GM21515 (cell line): ENCODE measurements at regions not wholly inside any gene's neighbourhood (a gene's known extent, or its start where the extent isn't known, plus 50 kb on each side); places are given as distances from the start of the nearest gene placed in this dataset.
"Not testable (repeated sequence)": the region's sequence is repeated elsewhere in the genome, so short reads cannot be mapped to it uniquely, and the experiment has no call there.

Experiments used
- ATAC-seq: cut with Tn5 transposase; IDR thresholded peaks from one replicate; pipeline ENCODE4 v1.9.1; 2021; ENCODE audit not compliant: unreplicated experiment

DNA sequence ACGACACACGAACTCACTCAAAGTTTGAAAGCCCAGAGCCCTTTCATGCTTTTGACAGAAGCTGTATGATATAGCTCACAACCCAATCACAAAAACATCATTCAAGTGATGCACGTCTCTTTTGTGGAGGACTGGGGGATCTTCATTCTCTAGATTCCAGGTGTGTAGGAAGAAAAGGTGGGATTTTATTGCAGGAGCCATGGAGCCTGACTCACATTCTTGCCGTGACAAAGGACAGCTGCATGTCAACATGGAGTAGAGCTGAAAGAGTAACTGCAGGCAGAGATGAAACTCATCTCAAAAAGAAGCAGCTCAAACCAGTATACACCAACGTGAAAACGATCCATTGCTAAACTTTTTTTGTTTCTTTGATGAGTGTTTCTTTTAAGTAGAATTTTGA is 50.9 kb upstream of the PDE1A start:
- no peak for ATAC-seq

DNA sequence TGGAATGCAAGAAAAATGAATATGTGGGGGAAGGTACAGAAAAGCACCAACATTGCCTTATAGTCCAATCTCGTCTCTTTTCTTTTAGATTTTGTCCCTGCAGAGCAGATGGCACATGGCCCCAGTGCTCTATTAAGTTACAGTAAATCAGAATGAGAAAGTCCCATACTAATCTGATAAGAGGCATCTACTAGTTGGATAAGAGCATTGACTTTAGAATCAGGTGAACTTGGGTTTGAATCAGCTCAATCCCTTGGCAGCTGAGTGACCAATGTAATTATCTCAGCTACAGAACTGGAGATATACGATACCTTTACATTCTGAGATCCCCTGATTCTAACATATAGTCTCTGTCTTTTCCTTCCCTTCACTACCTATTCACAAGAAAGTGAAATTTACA is 54.8 kb upstream of the PDE1A start:
- ATAC-seq: no peak

DNA sequence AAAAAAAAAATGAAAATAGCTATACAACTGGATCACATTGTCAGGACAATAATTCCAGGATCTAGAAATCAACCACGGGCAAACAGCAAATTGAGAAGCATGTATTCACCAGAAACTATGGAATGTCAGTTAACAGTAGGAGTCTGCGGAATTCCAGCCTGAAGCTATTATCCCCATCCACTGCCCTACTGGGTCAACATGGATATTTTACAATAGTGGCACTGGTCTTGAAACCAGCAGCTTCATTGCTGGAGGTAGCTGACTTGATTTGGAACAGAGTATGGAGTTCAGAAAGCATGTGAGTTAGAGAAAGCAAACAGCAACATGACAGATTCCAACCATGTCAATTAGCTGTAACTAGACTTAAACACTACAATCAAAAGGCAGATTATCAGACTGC is 55.7 kb upstream of the PDE1A start:
- no peak for ATAC-seq

DNA sequence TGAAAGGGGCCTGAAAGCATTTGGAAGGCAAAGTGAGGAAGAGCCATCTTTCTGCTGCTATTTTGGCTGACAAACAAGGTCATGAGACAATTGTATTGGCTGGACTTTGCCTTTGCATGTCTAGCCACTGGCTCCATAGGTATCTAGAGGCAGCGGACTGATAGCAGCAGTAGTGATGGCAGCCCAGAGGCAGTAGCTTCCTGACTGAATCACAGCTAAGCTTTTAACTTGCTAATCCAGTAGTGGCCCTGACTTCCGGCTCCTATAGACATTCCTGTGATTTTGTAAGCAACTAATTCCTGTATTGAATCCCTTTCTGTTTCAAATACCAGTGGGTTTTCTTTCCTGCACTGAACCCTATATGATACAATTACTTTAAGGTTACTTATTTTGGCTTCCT is 69.8 kb upstream of the PDE1A start:
- no peak for ATAC-seq

DNA sequence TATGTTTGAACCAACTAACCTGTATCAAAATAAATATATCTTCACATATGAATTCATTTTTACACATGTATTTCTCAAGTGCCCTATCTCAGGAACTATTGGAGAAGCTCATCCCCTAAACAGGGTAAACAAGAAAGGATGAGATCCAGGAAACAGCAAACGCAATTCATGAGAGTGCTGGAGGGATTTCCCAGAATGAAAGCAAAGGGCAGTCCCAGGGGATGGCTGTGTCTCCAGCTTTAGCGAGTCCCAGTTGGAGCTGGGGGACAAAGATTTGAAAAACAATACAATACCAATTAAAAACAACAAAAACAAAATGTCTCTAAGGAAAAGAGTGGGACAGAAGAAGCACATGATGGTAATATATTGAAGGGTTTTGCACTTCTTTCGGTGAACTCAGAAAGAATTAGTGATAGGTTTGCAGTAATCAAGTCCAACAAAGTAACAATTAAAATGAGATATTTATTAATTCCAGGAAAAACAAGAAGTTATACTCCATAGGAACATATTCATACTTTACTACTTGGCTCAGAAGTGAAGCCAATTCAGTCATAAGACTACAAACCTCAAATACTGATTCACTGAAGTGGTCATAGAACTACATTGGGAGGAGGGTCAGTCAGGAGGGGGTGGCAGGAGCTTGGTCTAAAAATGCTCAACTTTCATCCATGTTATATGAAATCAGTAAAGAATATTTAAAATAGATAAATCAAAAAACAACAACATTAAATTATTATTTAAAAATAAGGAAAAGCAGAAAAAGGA is 73.1 kb upstream of the PDE1A start:
- ATAC-seq: no peak

DNA sequence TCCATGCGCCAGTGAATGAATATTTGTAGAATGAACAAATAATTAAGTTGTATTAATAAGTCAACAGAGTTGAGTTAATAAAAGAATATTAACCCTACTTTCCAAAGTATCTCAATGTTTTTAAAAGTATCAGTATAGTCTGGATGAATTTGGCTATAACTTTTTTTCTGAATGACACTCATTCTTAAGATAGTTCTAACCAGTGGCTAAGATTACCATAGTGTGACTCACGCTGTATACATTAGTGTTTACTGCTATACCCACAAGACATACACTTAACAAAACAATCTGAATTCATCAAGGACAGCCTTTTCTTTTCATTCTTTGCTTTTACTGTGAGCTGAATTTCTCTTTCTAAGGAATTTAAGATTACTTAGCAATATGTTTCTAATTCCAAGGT is 77.0 kb upstream of the PDE1A start:
- no peak for ATAC-seq

DNA sequence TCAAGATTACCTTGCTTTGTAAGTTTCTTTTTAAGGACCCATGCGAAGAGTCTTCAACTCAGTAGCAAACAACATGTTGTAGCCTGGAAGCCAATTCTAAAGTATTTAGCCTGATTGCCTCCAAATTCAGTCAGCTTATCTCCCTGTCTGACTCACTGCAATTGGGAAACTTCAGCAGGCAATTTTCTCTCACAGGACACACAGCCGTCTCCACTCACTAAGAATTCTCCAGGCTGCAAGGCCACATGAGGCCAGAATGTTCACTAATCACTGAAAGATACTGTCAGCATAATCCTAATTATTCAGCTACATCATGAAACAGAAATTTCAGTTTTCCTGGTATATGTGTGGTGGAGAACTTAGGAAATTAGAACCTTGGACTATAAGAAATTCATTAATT is 78.1 kb upstream of the PDE1A start:
- no peak for ATAC-seq

DNA sequence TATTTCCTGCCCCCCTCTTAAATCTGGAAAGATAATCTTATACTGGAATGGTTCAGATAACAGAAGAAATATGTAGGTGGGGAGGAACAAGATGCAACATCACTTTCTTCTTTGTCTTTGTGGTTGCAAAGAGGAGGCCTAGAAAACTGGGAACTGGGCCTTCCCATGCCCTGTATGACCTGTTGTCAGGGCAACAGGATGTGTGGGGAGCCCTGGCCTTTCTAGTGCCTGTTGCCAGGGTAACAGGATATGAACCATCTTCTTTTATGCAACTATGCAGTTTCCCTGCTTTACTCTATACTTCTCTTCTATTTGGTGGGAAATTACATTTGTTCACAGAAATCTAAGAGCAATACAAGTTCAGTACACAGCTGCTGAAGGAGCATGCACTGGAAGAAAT is 79.8 kb upstream of the PDE1A start:
- no peak for ATAC-seq

DNA sequence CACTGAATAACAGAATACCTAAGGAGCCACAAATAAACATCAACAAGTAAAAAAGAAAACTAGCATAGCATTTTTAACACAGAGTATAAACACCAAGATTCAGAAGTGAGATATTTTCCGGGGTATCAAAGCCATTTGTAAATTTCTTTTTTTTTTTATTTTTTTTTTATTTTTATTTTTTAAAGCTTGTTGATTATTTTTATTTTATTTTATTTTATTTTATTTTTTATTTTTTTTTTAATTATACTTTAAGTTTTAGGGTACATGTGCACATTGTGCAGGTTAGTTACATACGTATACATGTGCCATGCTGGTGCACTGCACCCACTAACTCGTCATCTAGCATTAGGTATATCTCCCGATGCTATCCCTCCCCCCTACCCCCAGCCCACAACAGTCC is 81.7 kb upstream of the PDE1A start:
- ATAC-seq: not testable (repeated sequence)

DNA sequence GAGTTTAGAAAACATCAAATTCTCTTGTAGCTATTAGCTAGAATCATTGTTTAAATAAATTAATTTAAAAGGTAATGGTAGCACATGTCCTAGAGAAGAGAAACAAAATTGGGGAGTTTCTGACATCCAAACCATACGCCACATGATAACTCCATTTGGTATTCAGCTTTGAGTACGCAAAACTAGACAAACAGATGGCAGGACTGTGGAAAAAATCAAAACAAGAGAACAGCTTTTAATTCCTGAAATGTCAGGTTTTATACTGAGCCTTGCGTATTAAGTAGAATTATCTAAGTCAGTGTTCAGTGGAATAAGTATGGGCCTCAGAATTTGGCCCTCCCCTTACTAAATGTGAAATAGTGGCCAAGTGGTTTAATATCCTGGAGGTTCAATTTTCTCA is 82.4 kb upstream of the PDE1A start:
- ATAC-seq: no peak

DNA sequence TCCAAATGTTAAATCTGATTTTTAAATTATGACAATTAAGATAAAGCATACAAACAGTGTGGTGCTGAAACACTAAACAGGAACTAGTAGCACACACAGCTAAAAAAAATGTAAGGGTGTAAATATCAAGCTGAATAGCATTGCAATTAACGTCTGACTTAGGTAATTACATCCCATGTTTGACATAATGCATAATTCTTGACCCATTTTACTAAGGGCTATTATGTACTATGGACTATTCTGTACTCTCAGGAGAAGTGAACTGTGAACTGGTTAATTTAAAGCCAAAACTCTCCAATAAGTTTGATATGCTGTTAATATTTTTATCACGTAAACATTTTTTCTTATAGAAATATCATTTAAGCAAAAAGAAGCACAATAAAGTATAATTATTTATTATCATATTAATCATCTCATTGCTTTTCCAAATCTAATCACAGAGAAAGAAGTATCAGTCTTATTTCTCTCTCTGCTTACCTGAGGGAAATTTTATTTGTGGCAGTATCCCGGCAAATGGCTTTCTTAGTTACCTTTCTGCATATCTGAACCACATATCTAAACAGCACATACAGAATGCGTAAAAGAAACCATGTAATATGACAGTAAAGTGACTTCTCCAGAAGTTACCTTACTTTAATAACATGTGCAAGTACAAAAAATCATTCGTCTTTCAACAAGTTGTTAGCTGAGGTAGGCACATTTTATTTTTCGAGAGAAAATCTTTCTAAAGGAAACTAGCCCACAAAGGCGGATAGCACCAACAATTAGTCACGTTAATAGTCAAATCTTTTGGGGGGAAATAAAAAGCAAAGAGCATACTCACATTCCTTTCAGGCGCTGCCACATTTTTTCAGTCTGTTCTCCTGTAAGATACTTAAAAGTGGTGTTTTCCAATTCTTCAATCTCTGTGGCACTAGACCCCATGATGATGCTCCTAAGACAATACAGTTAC is 94.9 kb upstream of the PDE1A start:
- no peak for ATAC-seq

DNA sequence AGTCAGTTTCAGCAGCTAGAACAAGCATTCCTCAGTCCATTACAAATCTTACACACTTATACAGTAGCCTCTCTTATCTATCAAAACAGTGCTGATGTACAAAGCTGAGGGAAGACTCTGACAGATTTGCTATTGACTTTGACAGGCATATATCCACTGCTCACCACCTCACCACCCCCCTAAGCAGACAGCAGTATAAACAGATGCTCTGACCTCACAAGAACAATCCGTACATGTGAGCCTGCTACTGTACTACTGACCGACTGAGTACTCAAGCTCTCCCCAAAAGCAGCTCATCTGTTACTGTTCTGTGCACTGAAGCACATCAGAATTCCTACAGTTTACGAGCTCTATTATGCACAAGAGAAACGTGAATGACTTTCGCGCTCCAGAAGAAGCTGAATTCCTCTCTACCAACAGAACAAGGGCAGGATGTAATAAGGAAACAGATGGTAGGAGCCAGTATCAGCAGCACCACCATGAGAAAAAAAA is 95.6 kb upstream of the PDE1A start:
- ATAC-seq: no peak

DNA sequence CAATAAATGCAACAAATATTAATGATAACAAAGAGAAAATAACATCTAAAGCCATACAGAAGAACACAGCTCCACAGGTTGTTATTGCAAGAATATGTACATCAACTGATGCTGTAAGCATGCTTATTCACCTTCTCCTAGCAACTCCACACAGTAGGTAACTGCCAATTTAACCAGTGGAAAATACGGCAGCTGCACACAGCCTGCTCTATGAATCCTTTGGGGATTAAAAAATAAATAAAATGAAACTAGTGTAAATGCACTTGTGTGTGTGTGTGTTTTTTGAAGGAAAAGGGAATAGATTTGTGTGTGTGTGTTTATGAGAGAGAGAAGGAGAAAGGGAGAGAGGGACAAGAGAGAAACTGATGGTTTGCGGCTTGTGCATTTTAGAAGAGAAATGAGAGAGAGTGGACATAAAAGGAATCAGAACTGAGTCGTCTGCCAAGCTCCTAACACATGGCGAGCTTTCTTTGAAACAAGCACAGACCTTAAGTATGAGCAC is 96.2 kb upstream of the PDE1A start:
- no peak for ATAC-seq

DNA sequence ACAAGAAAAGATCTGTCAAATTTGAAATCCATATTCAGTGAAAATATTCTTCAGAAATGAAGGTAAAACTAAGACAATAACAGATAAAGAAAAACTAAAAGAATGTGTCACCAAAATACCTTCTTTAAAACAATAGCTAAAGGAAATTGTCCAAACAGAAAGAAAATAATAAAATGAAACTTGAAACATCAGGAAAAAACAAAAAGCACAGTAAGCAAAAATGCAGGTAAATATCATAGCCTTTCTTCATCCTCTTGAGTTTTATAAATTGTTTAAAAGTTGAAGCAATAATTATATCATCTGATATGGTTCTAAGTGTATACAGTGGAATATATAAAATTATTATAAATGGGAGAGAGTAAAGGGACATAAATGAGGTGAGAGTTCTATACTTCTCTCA is 103.8 kb upstream of the PDE1A start:
- ATAC-seq: no peak

DNA sequence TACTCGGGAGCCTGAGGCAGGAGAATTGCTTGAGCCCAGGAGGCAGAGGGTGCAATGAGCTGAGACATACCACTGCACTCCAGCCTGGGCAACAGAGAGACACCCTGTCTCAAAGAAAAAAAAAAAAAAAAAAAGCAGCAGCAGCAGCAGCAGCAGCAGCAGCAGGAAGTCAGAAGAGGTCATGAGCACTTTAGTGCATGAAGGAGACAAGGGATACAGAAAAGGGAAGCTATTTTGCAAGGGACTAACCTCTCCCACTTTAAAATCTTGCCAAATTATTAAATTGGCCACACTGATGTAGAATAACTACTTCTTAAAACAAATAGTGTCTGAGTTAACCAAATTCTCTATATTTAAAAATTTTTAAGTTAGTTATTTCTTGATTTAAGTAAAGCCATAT is 113.4 kb upstream of the PDE1A start:
- ATAC-seq: no peak

DNA sequence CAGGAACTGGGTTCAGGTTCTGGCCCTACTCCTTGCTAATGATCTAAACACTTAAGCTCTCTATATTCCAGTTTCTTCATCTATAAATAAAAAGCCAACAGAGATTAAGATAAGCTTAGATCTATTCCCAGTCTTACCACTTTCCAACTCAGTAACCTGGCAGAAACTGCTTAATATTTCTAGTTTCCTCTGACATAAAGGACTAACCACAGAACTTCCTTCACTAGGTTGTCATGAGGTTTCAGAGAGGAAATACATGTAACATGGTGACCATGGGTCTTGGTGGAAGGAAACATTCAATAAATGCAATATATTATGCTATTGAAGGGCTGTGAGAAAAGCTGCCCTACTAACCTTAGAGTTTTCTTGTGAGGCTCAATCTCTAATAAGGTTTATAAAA is 114.4 kb upstream of the PDE1A start:
- ATAC-seq: peak; percentile 71

DNA sequence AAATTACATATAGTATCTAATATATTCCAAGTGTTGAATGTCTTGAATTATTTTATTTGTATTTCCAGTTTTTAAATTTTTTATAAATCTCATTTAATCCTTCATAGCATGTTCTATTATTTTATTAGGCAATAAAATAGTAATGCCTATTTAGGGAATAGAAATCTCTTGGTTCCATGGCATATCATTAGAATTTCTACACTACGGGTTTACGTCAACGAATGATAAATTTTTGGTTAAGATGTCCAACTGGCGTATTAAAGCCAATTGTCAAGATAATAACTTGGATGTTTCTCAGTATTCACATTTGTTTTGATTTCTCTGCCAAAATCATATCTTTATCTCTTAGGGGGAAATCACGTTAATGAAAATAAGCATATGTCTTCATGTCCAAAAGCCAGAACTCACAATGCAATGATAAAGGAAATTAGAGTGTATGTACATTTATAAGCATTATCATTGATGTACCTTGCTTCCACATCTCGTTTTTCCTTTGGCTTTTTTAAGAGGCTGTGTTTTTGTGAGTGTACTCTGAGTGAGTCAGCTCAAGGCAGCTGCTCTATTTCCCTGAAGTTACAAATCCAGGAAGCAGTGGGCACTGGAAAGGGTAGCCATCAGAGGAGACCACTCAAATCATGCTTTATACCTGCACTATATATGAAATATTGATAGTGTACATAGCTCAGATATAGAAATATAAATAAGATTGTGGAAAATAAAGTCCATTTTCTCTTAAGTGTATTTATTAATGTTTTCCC is 115.8 kb upstream of the PDE1A start:
- no peak for ATAC-seq

DNA sequence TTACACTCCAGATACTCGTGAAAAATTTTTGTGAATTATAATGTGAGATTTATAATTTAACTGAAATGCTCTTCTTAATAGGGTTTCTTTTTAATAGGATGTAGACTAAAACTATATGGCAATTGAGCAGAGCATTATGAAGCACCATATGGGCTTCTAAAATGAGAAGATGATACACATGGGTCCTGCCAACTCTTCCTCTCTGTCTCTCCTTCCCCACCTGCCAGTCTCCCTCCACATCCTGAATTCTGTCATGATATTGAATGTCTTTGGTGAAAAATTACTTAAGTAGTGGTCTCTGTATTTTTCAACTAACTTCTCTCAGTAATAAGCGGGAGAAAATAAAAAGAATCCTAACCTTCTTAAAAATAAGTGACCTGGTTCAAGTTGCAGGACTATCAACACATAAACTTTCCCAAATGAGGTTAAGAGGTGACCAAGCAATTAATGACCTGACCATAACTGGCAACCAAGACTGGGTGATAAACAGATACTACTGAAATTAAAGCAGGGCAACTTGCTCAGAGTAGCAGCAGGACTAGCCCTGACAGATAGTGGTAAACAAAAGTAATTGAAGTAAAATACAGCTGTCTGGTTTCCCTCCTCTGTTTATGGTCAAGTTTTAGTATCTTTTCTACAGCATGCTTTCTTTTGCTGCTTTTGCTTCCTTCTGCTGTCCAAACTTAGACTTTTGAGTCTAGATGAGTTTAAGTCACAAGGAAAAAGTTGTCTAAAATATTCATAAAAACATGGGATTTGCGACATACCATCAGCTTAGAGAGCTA is 117.1 kb upstream of the PDE1A start:
- no peak for ATAC-seq

DNA sequence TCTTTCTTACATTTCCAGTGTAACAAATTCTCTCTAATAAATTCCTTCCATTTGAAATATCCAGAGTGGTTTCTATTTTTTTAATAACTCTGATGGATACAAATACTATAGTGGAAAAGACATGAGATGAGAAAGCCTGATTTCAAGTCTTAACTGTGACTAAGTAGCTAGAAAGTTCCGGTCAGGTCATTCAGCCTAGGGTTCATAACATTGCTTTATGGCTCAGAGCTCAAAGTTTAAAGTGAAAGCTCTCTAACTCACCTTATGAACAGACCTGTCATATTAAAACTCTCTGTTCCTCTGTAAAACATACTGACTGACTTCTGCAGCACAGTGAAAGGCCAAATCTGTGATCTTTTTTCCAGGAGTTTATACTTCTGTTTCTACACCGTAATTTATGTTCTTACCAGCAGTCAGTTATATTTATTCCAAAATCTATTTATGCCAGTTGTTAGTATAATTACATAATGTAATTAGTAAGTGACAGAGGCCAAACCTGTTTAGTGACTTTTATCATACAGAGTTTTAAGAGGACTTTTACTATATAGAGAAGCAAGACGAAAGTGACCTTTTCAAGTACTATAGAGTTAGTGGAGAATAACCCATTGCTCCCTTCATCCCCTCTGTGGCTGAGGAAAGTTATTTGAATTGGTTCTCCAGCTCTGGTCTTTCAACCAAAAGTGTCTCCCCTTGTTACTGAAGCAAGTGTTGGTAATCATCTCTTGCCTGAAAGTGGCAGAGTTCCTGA is 118.8 kb upstream of the PDE1A start:
- peak; percentile 74 for ATAC-seq
